HCT116 (cell line): ENCODE measurements at regions not wholly inside any gene's neighbourhood (a gene's known extent, or its start where the extent isn't known, plus 50 kb on each side); places are given as distances from the start of the nearest gene placed in this dataset.

Source experiments
- CTCF ChIP-seq, 3 experiments: fragments of 200-600 bp in 1 of 3; sonication (generic) in 1 of 3; IDR thresholded peaks in 2 of 3; conservative IDR thresholded peaks in 1 of 3; 2 replicates each; pipeline ENCODE4 v1.5.1; 2012 to 2017; ENCODE audit warnings: low read depth in 2 of 3, low read length in 2 of 3, antibody characterized with exemption in 1 of 3, borderline replicate concordance in 1 of 3, control low read depth in 1 of 3, mild to moderate bottlenecking in 1 of 3, mixed read lengths in 1 of 3, mixed run types in 1 of 3, moderate library complexity in 1 of 3; ENCODE audit not compliant: insufficient read depth in 1 of 3
- EZH2 ChIP-seq: fragments of 200-600 bp; sonication (generic); IDR thresholded peaks from 2 replicates; pipeline ENCODE4 v1.6.1; 2017; ENCODE audit warnings: antibody characterized with exemption, mixed run types
- MAX ChIP-seq: IDR thresholded peaks from 2 replicates; pipeline ENCODE4 v1.6.1; 2012
- POLR2AphosphoS5 ChIP-seq: IDR thresholded peaks from 2 replicates; pipeline ENCODE4 v1.6.1; 2011; ENCODE audit warnings: mild to moderate bottlenecking, low read depth, low read length, moderate library complexity
- REST ChIP-seq: IDR thresholded peaks from 2 replicates; pipeline ENCODE4 v1.6.1; 2012; ENCODE audit warnings: low read depth
- SIN3A ChIP-seq: IDR thresholded peaks from 2 replicates; pipeline ENCODE4 v1.6.1; 2012; ENCODE audit warnings: low read depth
- SRF ChIP-seq: IDR thresholded peaks from 2 replicates; pipeline ENCODE4 v1.6.1; 2012; ENCODE audit warnings: low read depth

GRCh38 chr16:80161799-80162739 is 378.7 kb upstream of the DYNLRB2 start:
- no peak for TF ChIP-seq MAX
- no peak for TF ChIP-seq POLR2AphosphoS5
- no peak for TF ChIP-seq CTCF (IDR thresholded peaks at IDR 0.05 in 2 of 3, conservative IDR thresholded peaks at IDR 0.05 in 1 of 3; ENCODE audit: borderline replicate concordance in 1 of 3, insufficient read depth in 1 of 3, low read depth in 2 of 3, low read length in 2 of 3)
- no peak for TF ChIP-seq SRF
- no peak for TF ChIP-seq REST
- TF ChIP-seq EZH2, result no peak
- TF ChIP-seq SIN3A, result no peak
